PC-3 (cell line): ENCODE measurements at regions not wholly inside any gene's neighbourhood (a gene's known extent, or its start where the extent isn't known, plus 50 kb on each side); places are given as distances from the start of the nearest gene placed in this dataset.

Experiments
- ATAC-seq: fragments of 200-7000 bp; cut with Tn5 transposase; 2 replicates; pipeline ENCODE4 v1.9.1; 2020; ENCODE audit warnings: mild to moderate bottlenecking, moderate library complexity
- BruUV-seq: library from RNA; stranded (reverse); fragments of 400-500 nt; replicated peaks from 2 replicates; lab custom pipeline; 2021; lab: Mats Ljungman, UMichigan
- CTCF ChIA-PET: fragments of 300-600 bp; sonication (Branson Sonifier 250); formaldehyde crosslinking; loops from one replicate; lab custom pipeline; 2022; ENCODE audit warnings: antibody characterized with exemption; lab: Charles Lee
- POLR2A ChIA-PET: fragments of 300-600 bp; sonication (Branson Sonifier 250); formaldehyde crosslinking; loops from one replicate; lab custom pipeline; 2022; ENCODE audit warnings: antibody characterized with exemption; ENCODE audit not compliant: unreplicated experiment; lab: Charles Lee
- DNase-seq: peaks from one replicate; pipeline ENCODE4 v3.0.0-alpha.2; 2015
- H2AFZ ChIP-seq: fragments of 300-600 bp; sonication (generic); 2 replicates; pipeline ENCODE4 v1.6.0; 2016; ENCODE audit warnings: antibody characterized with exemption, low read length
- H3F3A ChIP-seq: fragments of 300-600 bp; sonication (generic); one replicate; pipeline ENCODE4 v1.6.0; 2017; ENCODE audit warnings: antibody characterized with exemption, low read length, control low read depth, mild to moderate bottlenecking; ENCODE audit not compliant: unreplicated experiment
- H3K27ac ChIP-seq: fragments of 300-600 bp; sonication (generic); 2 replicates; pipeline ENCODE4 v1.5.1; 2016; ENCODE audit warnings: mild to moderate bottlenecking, low read length
- H3K27me3 ChIP-seq: fragments of 300-600 bp; sonication (generic); 2 replicates; pipeline ENCODE4 v1.6.1; 2016; ENCODE audit warnings: low read length, mixed read lengths
- H3K36me3 ChIP-seq: fragments of 300-600 bp; sonication (generic); 2 replicates; pipeline ENCODE4 v1.6.1; 2016; ENCODE audit warnings: low read depth, mixed run types, low read length, mixed read lengths
- H3K4me1 ChIP-seq: fragments of 300-600 bp; sonication (generic); 2 replicates; pipeline ENCODE4 v1.5.1; 2016; ENCODE audit warnings: low read length; ENCODE audit not compliant: insufficient read depth
- H3K4me2 ChIP-seq: fragments of 300-600 bp; sonication (generic); 2 replicates; pipeline ENCODE4 v1.6.0; 2016; ENCODE audit warnings: low read length
- H3K4me3 ChIP-seq: fragments of 300-600 bp; sonication (generic); 2 replicates; pipeline ENCODE4 v1.5.1; 2016; ENCODE audit warnings: mild to moderate bottlenecking, low read length, mixed read lengths
- H3K79me2 ChIP-seq: fragments of 300-600 bp; sonication (generic); 2 replicates; pipeline ENCODE4 v1.6.1; 2017; ENCODE audit warnings: low read length, mixed read lengths
- H3K9ac ChIP-seq: fragments of 300-600 bp; sonication (generic); 2 replicates; pipeline ENCODE4 v1.6.0; 2016; ENCODE audit warnings: mild to moderate bottlenecking, low read length
- H3K9me2 ChIP-seq: fragments of 300-600 bp; sonication (generic); replicated peaks from 2 replicates; pipeline ENCODE4 v1.6.1; 2016; ENCODE audit warnings: mixed run types, low read length, mixed read lengths
- H3K9me3 ChIP-seq: fragments of 300-600 bp; sonication (generic); 2 replicates; pipeline ENCODE4 v1.6.1; 2016; ENCODE audit warnings: low read length, mixed read lengths
- H4K20me1 ChIP-seq: fragments of 300-600 bp; sonication (generic); 2 replicates; pipeline ENCODE4 v1.6.1; 2016; ENCODE audit warnings: low read length, mixed read lengths
- CTCF ChIP-seq: fragments of 300-600 bp; sonication (generic); conservative IDR thresholded peaks from 2 replicates; pipeline ENCODE4 v1.5.1; 2017; ENCODE audit warnings: antibody characterized with exemption, low read depth, mild to moderate bottlenecking, low read length
- EZH2 ChIP-seq: fragments of 300-600 bp; sonication (generic); IDR thresholded peaks from one replicate; pipeline ENCODE4 v1.6.1; 2017; ENCODE audit warnings: antibody characterized with exemption, mild to moderate bottlenecking, low read length; ENCODE audit not compliant: unreplicated experiment
- EZH2phosphoT487 ChIP-seq: fragments of 300-600 bp; sonication (generic); IDR thresholded peaks from 2 replicates; pipeline ENCODE4 v1.6.1; 2018; ENCODE audit warnings: mild to moderate bottlenecking, antibody characterized with exemption, low read length, borderline replicate concordance
- intact Hi-C: fragments of 100-400 bp; cut with micrococcal nuclease; formaldehyde crosslinking; loops from 2 replicates; pipeline ENCODE4 v1.9.0; 2023

DNA sequence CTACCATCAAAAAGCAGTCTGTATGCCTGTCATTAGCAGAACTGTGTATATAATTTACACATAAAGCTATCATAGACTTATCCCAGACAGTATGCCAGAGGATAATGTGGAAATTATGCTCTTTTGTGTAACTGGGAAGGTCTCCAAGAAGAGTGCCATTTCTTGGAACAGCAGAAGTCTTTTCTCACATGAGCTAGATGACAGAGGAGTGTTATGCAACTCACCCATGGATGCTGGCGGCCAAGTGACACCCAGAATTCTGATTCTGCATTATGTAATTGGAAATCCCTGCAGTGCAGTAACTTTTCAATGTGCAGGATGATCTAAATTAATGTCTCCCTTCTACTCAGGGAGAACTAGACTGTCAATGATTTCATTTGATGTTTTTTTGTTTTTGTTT, 160.0 kb downstream of the UBE2E3 start:
- H3K27ac ChIP-seq, result no peak overlapping the region
- ChIA-PET POLR2A (no interaction called here), CTCF (no interaction called here)
- DNase-seq, result no peak
- H3K27me3 ChIP-seq, result no peaks in the 10 kb centered on the region
- no peaks in the 10 kb centered on the region for H3K9me3 ChIP-seq
- no peak overlapping the region for H3K4me3 ChIP-seq
- no peaks in the 10 kb centered on the region for H3K36me3 ChIP-seq
- BruUV-seq, result no TSS peak
- no peaks in the 10 kb centered on the region for H3K9me2 ChIP-seq
- H2AFZ ChIP-seq, result no peak overlapping the region
- no peaks in the 10 kb centered on the region for H4K20me1 ChIP-seq
- peaks cover 9% of the 10 kb centered on the region; the same call in 1 of the 2 replicates for H3K4me1 ChIP-seq
- ATAC-seq, result no peak
- no peaks in the 10 kb centered on the region for H3K79me2 ChIP-seq
- intact Hi-C loops, result no loop called here
- H3K4me2 ChIP-seq, result no peak overlapping the region
- H3F3A ChIP-seq, result no peaks in the 10 kb centered on the region
- no peak for TF ChIP-seq CTCF
- no peak for TF ChIP-seq EZH2phosphoT487
- no peak for TF ChIP-seq EZH2
- H3K9ac ChIP-seq, result no peak overlapping the region

GRCh38 chr2:181140928-181141327, 160.5 kb downstream of the UBE2E3 start:
- no TSS peak for BruUV-seq
- Histone ChIP-seq H2AFZ (no peak overlapping the region), H4K20me1 (no peaks in the 10 kb centered on the region), H3K27ac (no peak overlapping the region), H3K4me3 (no peak overlapping the region), H3K9me2 (no peaks in the 10 kb centered on the region), H3F3A (no peaks in the 10 kb centered on the region), H3K79me2 (no peaks in the 10 kb centered on the region), H3K4me1 (peaks cover 9% of the 10 kb centered on the region; the same call in 1 of the 2 replicates), H3K9me3 (no peaks in the 10 kb centered on the region), H3K4me2 (no peak overlapping the region), H3K36me3 (no peaks in the 10 kb centered on the region), H3K9ac (no peak overlapping the region), H3K27me3 (no peaks in the 10 kb centered on the region)
- DNase-seq (peak; percentile 17), ATAC-seq (no peak; the same call in 1 of the 2 replicates)
- no peak for TF ChIP-seq EZH2
- TF ChIP-seq CTCF, result no peak
- TF ChIP-seq EZH2phosphoT487, result no peak
- CTCF ChIA-PET, result no interaction called here
- intact Hi-C loops, result no loop called here
- POLR2A ChIA-PET, result no interaction called here

DNA sequence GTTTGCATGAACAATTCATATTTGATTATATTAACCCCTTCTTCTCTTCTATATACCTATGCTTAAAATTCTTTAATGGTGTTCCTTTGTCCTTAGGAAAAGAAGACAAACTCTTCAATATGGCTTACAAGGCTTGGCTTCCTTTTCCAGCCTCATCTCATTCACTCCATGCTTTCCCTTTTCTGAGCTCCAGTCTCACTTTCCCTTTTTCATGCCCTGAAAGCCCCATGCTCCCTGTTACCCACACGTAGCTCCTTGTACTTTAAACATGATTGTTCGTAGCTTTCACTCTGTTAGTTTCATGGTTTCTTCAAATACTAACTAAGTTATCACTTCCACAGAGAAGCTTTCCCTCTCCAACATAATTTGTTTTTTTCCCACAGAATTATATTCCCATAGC, 161.3 kb downstream of the UBE2E3 start:
- no peak for TF ChIP-seq EZH2phosphoT487
- TF ChIP-seq EZH2, result no peak
- no peak for TF ChIP-seq CTCF
- Histone ChIP-seq H3K9ac (no peak overlapping the region), H3F3A (no peaks in the 10 kb centered on the region), H3K27ac (no peak overlapping the region), H3K27me3 (no peaks in the 10 kb centered on the region), H4K20me1 (no peaks in the 10 kb centered on the region), H3K79me2 (no peaks in the 10 kb centered on the region), H3K4me3 (no peak overlapping the region), H3K4me2 (no peak overlapping the region), H3K9me3 (no peaks in the 10 kb centered on the region), H3K36me3 (no peaks in the 10 kb centered on the region), H3K9me2 (no peaks in the 10 kb centered on the region), H2AFZ (no peak overlapping the region), H3K4me1 (peaks cover 9% of the 10 kb centered on the region; the same call in 1 of the 2 replicates)
- BruUV-seq, result no TSS peak
- ChIA-PET CTCF (no interaction called here), POLR2A (no interaction called here)
- ATAC-seq, result no peak
- intact Hi-C loops, result no loop called here
- DNase-seq, result no peak
